GM21528 (cell line): ENCODE measurements at regions not wholly inside any gene's neighbourhood (a gene's known extent, or its start where the extent isn't known, plus 50 kb on each side); places are given as distances from the start of the nearest gene placed in this dataset.

Source experiments
- ATAC-seq: cut with Tn5 transposase; IDR thresholded peaks from one replicate; pipeline ENCODE4 v1.9.1; 2021; ENCODE audit warnings: mild to moderate bottlenecking, moderate library complexity; ENCODE audit not compliant: unreplicated experiment, low FRiP score

DNA sequence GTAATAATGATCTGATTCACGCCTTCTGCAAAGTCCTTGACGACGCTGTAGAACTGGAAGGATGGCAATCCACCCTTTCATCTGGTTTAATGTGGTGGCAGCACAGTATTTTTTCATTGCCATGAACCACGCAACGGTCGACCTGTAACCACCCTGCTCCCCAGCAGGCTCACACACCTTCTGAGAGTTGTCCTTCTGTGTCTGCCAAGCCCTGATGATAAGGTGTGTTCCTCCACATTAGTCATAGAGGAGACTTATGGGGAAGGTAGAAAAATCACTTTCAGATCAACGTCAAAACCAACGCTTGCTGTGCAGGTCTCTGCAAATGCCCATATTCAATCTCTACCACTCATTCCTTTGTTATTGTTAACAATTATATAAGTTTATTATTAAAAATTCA is 328.7 kb downstream of the SIPA1L2 start:
- no peak for ATAC-seq

DNA sequence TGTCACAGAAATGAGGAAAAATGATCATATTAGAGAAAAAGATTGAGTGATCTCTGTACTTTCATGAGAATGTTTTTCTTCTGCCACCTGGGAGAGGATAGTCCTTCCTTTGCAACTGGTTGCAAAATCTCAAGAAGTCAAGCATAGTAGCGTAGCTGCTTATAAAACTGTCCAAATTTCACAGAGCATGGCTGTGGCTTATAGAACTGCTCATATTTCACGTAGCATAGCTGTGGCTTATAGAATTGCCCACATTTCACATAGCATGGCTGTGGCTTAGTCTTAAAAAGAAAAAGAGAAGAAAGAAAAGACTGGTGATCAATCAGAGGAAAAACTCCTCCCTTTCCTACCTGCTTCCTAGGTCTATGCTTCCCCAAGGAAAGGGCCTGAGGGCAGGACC is 329.5 kb downstream of the SIPA1L2 start:
- no peak for ATAC-seq

DNA sequence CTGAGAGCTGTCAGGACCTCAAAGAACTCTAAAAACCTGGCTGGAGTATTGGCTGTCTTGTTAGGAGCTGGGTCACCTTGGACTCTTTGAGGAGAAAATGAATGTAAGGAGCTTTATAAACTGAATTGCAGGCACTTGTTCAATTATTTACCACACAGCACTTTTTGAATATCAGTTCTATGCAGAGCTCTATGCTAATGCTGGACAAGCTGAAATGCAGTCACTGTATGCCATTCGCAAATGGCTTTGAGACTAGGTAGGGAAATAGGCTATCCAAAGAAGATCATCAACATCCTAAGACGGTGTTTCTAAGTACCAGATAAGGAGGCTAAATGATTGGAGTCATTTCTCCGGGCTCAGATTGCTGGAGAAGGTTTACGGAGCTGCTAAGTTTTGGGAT is 333.5 kb downstream of the SIPA1L2 start:
- no peak for ATAC-seq

DNA sequence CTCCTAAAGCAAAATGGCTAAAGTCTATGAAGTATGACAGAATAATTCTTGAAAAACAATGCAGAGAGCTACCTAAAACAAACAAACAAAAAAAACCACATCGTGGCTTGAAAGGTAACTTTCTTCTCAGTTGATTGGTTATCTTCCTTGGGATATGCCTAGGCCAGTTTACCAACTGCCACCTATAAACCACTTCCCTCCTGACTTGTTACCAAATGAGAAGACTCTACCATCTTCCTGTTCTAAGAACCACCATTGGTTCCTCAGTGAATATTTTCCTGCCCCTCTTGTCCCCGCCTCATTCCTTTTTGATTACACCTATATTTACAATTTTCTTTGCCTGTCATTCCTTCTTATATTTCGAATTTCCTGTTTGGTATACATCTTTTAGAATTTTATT is 336.6 kb downstream of the SIPA1L2 start:
- no peak for ATAC-seq

DNA sequence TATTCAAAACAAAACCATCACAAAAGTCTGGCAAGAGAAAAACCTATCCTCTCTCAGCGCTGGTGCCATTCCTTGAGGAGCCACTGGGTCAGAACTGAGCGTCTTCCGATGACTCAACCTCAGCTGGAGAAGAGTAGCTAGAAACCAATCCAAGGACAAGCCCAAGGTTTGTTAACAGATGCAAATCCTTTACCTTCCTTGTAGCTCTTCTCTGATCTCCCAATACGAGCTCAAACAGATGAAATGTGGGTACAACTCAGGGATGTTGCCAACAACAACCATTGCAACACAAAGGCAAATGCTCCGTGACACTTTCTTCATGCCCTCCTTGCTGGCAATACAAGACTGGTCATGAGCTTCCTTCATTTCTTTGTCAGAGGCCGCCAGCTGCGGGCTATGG is 337.1 kb downstream of the SIPA1L2 start:
- no peak for ATAC-seq

DNA sequence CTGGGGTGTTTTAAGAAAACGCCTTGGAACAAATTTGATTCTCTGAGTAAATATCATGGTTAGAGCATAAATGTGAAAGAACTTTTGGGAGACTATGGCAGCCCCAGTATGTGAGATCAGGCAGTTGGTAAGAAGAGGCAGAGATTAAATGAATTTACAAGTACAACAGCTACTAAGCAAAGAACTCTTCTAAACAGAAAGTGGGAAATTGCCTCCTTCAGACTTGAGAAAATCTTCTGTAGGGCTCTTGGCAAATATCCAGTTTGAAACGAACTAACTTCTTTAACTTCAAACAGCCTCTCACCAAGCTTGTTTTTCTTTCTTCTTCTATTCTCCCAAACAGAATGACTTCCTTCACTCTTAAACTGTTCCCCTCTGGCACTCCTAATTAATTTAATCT is 337.7 kb downstream of the SIPA1L2 start:
- ATAC-seq = no peak

DNA sequence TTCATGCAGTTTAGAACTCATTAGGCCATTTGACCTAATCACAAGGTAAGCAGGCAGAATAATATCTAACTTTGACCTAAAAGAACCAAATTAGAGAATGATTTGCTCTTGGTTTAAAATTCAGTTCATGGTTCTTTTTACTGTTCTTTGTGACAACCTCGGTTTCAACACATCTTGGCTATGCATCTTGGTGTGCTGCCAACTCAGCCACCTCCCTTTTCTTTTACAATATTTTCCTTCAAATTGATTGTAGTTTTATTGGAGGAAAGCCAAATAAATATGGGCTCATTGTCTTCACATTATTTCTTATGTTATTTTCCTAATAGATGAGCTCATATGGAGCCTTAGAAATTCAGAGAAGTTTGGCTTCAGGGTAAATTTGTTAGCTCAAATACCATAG is 338.3 kb downstream of the SIPA1L2 start:
- no peak for ATAC-seq

DNA sequence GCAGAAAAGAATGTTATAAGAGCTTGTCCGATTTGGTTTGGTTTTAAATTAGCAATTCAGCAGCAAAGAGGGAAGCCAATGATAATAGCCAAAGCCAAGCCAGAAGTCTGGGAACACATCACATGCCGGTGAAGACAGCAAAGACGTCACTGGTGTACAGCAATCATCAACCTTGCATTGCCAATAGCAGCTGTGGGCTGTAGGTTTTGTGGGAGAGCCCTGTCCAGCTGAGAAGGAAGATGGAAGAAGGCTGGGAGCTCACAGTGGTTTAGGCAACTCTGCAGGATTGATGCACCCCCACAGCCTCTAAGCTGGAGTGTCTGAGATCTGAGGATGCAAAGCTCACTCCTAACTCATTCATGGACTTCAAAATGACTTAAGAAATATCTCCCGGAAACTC is 338.7 kb downstream of the SIPA1L2 start:
- ATAC-seq = no peak

DNA sequence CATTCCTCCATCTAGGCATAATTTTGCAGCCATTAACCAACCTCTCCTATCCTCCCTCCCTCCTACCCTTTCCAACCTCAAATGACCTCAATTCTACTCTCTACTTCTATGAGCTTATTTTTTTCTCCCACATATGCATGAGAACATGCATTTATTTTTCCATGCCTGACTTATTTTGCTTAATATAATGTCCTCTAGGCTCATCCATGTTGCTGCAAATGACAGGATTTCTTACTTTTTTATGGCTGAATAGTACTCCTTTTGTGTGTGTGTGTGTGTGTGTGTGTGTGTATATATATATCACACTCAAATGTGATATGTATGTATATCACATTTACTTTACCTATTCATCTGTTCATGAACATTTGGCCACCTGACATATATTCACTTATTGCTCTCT is 339.4 kb downstream of the SIPA1L2 start:
- no peak for ATAC-seq

DNA sequence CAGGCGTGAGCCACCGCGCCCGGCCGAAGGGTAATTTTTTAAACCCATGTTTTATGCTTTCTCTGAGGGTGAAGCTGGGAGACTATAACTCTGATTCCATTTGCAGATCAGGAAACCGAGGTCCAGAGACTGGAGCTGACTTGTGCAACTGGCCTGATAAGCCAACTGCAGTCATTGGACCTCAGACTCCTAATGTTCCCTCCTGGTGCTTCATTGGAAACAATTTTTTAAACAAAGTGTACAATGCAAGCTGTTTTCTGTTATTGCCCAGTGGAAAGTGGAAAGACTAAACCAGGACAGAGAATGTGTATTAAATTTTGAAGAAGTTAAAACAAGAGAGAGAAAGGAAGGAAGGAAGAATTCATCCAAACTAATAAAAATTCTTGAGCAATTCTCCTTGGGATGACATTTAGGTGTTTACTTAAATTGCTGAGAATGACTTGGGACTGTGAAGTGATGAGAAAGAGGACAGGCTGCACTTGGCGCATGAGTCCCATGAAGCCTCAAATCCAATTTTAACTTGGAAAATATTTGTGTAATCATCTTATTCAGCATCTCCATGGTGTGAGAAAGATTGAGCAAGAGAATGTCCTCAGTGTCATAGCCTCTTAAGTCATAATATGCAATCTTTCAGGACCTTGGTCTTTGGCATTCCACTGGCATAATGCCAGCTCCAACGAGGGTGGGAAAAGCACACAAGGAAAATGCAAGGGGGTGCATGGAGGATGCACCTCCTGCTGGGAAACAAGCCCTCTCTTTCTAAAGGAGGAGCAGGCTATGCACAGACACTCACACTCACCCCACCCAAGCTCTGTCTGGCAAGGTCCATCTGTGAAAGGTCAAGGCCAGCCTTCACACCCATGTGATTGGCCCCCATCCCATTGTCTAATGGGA is 342.0 kb downstream of the SIPA1L2 start:
- no peak for ATAC-seq

DNA sequence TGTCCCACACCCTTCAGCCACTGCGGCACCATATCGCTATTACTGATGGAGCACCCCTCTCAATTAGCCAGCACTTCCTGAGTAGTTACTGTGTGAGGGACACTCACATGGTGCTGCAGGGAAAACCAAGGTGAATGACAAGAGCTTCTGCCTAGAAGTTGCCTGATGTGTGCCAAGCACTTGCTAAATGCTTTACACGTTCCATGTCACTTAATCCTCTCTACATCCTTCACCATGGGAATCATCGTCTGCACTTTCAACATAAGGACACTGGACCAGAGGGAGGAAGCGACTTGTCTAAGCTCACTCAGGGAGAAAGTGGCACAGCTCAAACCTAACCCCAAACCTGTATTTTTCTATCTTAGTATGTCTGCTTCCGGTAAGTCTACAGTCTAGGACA is 344.8 kb downstream of the SIPA1L2 start:
- no peak for ATAC-seq

DNA sequence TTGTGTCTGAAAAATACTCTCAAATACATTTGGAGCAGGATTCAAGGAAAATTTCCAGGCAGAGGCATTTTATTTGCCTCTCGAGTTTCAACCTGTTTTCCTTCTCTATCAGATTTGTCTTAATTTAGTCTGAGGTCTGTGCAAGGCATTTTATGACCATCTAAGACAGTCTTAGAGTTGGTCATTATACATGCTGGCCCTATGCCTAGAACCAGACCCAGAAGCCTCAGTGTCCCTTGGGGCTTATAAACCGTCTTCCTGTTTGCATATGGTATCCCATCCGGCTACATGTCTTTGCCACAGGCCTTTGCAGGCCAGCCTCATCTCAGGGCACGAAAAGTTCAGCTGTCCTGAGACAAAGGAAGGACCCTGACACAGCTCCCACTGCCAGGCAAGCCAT is 346.1 kb downstream of the SIPA1L2 start:
- no peak for ATAC-seq

DNA sequence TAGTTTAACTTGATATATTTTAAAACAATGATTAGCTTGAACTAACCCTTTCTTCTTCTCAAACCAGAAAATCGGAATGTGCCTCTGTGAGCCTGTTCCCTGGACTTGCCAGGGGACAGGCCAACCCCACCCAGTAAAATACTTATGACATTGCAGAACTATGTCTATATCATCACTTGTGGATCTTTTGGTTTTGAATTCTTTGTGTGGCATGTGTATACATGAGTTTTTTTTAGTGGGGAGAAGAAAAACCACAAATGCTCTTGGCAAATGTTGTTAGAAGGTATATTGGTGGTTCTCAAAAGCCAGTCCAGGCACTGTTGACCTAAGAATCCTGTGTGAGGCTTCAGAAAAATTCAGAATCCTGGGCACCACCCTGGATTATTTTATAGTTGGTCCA is 347.4 kb downstream of the SIPA1L2 start:
- ATAC-seq = no peak

DNA sequence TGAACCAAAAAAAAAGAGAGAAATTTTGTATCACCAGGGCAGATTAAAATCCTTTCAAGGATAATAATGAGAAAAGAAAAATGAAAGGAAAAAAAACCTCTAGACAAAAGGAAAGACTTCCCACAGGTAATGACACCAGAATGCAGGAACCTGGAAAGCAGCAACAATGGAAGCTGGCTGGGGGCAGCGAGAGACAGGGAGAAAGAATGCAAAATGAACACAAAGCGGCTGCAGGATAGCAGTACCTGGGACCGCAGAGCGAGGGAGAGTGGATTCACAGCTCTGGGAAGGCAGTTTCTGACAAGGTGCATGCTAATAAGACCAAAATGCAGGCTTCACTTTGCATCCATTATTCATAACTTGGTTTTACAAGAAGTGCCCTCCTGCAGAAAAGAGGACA is 349.0 kb downstream of the SIPA1L2 start:
- ATAC-seq = no peak

DNA sequence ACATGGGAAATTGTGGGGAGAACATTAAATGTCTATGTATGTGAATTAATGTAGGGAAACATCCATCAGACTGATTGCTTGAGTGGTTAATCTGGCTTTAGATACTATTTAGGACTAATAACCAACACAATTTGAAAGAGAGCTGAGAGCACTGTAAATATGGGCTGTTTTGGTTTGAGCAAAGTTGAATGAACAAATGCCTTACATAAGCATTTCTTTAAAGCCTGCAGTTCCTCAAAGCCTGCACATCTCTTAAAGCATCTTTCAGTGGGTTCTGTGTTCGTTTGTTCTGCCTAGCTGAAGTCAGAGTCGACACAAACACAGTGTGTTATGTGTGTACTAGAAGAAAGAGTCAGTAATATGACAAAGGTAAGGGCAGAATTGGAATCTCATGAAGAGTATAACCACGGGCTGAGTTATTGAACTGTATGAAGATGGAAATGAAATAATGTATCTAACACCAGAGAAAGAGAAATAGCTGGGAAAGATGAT is 350.0 kb downstream of the SIPA1L2 start:
- ATAC-seq = no peak

DNA sequence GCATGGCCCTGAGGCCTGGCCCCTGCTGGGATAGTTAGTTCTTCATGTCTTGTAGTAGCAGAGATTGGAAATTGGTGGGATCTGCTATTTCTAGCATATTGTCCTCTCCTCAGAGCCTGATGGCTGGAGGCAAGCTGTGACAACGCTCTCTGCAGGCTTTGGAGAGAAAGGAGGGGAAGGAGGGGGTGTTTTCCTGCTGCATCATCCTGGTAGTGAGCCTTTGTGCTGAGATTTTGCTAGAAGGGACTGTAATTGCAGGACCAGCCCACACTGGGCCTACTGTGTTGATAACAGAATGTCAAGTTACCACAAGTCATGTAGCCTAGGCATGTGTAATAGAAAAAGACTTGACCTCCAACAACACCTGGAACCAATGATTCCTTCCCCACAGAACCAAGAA is 351.0 kb downstream of the SIPA1L2 start:
- no peak for ATAC-seq

DNA sequence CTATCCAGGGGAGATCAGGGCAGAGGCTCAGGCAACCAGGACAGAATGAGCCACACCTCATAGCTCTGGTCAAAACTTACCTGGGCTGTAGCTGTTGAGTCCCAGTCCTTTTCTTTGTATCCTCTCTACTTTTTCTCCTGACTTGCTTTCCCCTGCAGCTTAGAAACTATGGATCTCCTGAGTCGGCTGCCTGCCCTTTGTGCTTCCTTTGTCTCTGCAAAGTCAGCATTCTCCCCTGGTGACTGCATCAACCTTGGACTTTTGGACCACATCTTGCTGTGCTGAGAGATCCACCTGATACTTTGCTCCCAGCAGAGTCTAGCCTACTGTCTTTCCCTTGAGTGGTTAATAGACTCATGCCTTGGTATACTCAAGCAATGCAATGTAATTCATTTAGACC is 353.3 kb downstream of the SIPA1L2 start:
- no peak for ATAC-seq

DNA sequence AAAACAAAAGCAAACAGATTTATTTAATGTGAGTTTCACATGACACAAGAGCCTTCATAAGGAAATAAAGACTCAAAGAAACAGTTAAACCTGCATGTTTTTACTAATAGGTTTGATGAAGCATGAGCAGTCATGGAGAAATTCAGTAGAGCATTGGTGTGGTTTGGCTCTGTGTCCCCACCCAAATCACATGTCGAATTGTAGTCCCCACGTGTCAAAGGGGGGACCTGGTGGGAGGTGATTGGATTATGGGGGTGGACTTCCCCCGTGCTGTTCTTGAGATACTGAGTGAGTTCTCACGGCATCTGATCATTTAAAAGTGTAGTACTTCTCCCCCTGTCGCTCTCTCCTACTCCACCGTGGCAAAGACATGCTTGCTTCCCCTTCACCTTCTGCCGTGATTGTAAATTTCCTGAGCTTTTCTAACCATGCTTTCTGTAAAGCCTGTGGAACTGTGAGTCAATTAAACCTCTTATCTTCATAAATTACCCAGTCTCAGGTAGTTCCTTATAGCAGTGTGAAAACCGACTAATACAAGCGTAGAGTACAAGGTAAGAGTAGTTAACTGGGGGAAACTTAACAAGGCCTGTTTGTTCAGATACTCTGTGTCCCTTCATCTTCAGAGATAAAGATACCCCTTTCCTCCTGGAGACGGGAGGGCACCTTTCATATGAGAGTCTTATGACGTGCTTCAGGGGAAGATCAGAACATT is 354.8 kb downstream of the SIPA1L2 start:
- no peak for ATAC-seq

DNA sequence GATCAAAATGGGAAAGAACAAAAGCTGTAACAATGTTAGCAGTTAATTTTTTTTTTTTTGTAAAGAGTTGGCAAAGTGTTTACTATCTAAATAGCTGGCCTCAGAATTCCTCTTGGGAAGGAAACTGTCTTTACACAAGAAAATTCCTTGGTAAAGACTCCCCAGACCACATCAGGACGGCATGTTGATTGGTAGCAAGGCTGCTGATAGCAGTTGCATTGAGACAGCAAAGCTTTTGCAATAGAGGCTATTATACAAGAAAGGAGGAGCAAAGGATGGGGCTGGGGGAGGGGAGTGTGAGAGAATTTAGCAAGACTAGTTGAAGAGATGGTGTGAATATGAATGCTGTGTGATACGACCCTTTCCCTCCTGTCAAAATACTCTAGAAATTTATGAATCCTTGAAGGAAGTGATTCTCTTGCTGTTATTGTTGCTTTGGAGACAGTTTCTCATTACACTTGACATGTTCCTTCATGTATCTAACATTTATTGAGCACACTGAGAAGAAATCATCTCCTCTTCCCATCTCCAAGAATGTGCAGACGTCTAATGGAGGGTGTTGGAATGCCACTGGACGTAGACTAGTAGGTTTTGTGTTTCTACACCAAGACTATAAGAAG is 355.6 kb downstream of the SIPA1L2 start:
- ATAC-seq = no peak

DNA sequence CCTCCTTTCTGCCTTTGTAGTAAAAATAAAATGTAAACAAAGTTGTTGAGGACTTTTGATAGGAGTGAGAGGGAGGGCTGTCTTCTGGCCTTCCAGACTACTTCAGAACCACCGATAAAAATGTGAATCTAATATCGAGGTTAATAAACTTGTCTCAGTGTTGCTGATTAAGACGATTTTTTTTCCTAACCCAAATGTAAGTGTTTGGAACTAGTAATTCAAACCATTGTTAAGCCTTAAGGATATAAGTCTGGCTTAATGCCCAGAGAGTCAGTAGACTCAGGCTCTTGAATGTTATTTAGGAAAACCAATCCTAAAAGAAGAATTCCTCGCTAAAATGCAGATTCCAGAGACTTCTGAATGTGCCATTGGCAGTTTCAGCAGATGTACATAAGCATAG is 356.9 kb downstream of the SIPA1L2 start:
- ATAC-seq = no peak

DNA sequence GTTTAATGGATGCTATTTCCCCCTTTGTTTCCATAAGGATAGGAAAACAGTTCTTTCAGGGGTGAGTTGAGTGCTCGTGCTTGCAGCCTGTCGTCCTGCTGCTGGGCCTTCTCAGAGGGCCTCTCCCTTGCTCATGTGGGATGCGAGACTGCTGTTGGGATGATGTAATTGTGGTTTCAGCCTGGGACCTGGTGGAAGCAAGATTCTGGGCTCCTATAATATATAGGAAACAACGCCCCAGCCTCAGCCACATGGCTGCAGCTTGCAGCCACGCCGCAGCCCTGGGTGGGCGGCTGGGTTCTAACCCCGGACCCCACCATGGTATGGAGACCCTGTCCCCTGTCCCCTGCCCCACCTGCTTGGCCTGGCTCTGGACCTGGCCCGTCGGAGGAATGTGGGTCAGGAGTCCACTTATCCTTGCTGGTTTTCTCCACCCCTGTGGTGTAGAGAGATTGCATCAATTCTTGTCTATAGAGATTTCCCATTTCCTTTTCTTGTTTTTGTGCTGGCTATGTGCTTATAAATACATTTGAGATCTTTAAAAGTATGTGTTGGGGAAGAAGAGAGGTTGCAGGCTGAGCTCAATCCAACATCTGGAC is 357.8 kb downstream of the SIPA1L2 start:
- ATAC-seq = no peak
